ENCODE measurements at regions not wholly inside any gene's neighbourhood (a gene's known extent, or its start where the extent isn't known, plus 50 kb on each side); places are given as distances from the start of the nearest gene placed in this dataset.

GRCh38 chr18:51399491-51400122, 202.1 kb upstream of the MEX3C start:
- Histone ChIP-seq H3K36me3 (no peaks in the 10 kb centered on the region), H3K4me3 (no peak overlapping the region), H3K27ac (no peak overlapping the region), H3K9me3 (no peaks in the 10 kb centered on the region), H3K4me1 (no peaks in the 10 kb centered on the region), H3K27me3 (no peaks in the 10 kb centered on the region)
- DNase-seq: no peak
- TF ChIP-seq POLR2A (IDR thresholded peaks at IDR 0.05) (no peak), CTCF (IDR thresholded peaks at IDR 0.05) (no peak)

GRCh38 chr18:51400721-51401120, 203.2 kb upstream of the MEX3C start:
- H3K36me3 ChIP-seq: no peaks in the 10 kb centered on the region
- TF ChIP-seq CTCF (IDR thresholded peaks at IDR 0.05) (no peak), POLR2A (IDR thresholded peaks at IDR 0.05) (no peak)
- H3K9me3 ChIP-seq: no peaks in the 10 kb centered on the region
- H3K4me3 ChIP-seq: no peak overlapping the region
- no peak for DNase-seq
- no peaks in the 10 kb centered on the region for H3K4me1 ChIP-seq
- no peak overlapping the region for H3K27ac ChIP-seq
- no peaks in the 10 kb centered on the region for H3K27me3 ChIP-seq

- Histone ChIP-seq H3K36me3 (no peaks in the 10 kb centered on the region), H3K27ac (no peak overlapping the region), H3K27me3 (no peaks in the 10 kb centered on the region), H3K4me1 (no peaks in the 10 kb centered on the region), H3K4me3 (no peak overlapping the region), H3K9me3 (no peaks in the 10 kb centered on the region)
- no peak for DNase-seq
- TF ChIP-seq POLR2A (IDR thresholded peaks at IDR 0.05) (no peak), CTCF (IDR thresholded peaks at IDR 0.05) (no peak)
These were observed 204.4 kb upstream of the MEX3C start for GRCh38 chr18:51401912-51402311.

- Histone ChIP-seq H3K27me3 (no peaks in the 10 kb centered on the region), H3K9me3 (no peaks in the 10 kb centered on the region), H3K4me3 (no peak overlapping the region), H3K4me1 (no peaks in the 10 kb centered on the region), H3K27ac (no peak overlapping the region), H3K36me3 (no peaks in the 10 kb centered on the region)
- DNase-seq: no peak
- TF ChIP-seq POLR2A (IDR thresholded peaks at IDR 0.05) (no peak), CTCF (IDR thresholded peaks at IDR 0.05) (no peak)
These were observed 207.1 kb upstream of the MEX3C start for GRCh38 chr18:51404620-51405019.

GRCh38 chr18:51405683-51406477, 208.4 kb upstream of the MEX3C start:
- Histone ChIP-seq H3K9me3 (no peaks in the 10 kb centered on the region), H3K27ac (no peak overlapping the region), H3K4me1 (no peaks in the 10 kb centered on the region), H3K27me3 (no peaks in the 10 kb centered on the region), H3K36me3 (no peaks in the 10 kb centered on the region), H3K4me3 (no peak overlapping the region)
- DNase-seq: no peak
- no peak for TF ChIP-seq CTCF (IDR thresholded peaks at IDR 0.05)
- TF ChIP-seq POLR2A (IDR thresholded peaks at IDR 0.05): no peak
